Tibial nerve (tissue), 3 donors: ENCODE measurements at regions not wholly inside any gene's neighbourhood (a gene's known extent, or its start where the extent isn't known, plus 50 kb on each side); places are given as distances from the start of the nearest gene placed in this dataset.

Experiments
- EP300 ChIP-seq, 2 donors: sonication (generic); formaldehyde crosslinking; IDR thresholded peaks; one replicate each; pipeline ENCODE4 v1.6.1; 2017; ENCODE audit warnings: antibody characterized with exemption in 2 of 2, mild to moderate bottlenecking in 1 of 2
- POLR2A ChIP-seq, 2 donors: fragments of 450-650 bp; IDR thresholded peaks; one replicate each; pipeline ENCODE4 v1.6.1; 2017; ENCODE audit warnings: antibody characterized with exemption in 2 of 2, mild to moderate bottlenecking in 2 of 2, moderate library complexity in 2 of 2

- TF ChIP-seq EP300 (IDR thresholded peaks at IDR 0.05) (no peak), POLR2A (IDR thresholded peaks at IDR 0.05) (no peak)
Observed at GRCh38 chr1:80143361-80143760, 1136.8 kb upstream of the ADGRL4 start.
